HG02763 (cell line): ENCODE measurements at regions not wholly inside any gene's neighbourhood (a gene's known extent, or its start where the extent isn't known, plus 50 kb on each side); places are given as distances from the start of the nearest gene placed in this dataset.
"Not testable (repeated sequence)": the region's sequence is repeated elsewhere in the genome, so short reads cannot be mapped to it uniquely, and the experiment has no call there.

Experiments
- ATAC-seq: cut with Tn5 transposase; IDR thresholded peaks from one replicate; pipeline ENCODE4 v1.9.1; 2021; ENCODE audit warnings: mild to moderate bottlenecking, moderate library complexity; ENCODE audit not compliant: unreplicated experiment

GRCh38 chr3:194879126-194879877, 193.6 kb downstream of the FAM43A start:
- no peak for ATAC-seq

- no peak for ATAC-seq
These were observed 194.6 kb downstream of the FAM43A start for GRCh38 chr3:194879991-194880939.

GRCh38 chr3:194880940-194881925, 195.6 kb downstream of the FAM43A start:
- ATAC-seq = no peak

GRCh38 chr3:194884649-194885315, 199.1 kb downstream of the FAM43A start:
- no peak for ATAC-seq

GRCh38 chr3:194885766-194886165, 200.1 kb downstream of the FAM43A start:
- no peak for ATAC-seq

- ATAC-seq = no peak
These were observed 201.2 kb downstream of the FAM43A start for GRCh38 chr3:194886836-194887235.

- not testable (repeated sequence) for ATAC-seq
These were observed 202.4 kb downstream of the FAM43A start for GRCh38 chr3:194888062-194888461.

- ATAC-seq = no peak
These were observed 203.2 kb downstream of the FAM43A start for GRCh38 chr3:194888916-194889315.

GRCh38 chr3:194890091-194890490, 204.4 kb downstream of the FAM43A start:
- no peak for ATAC-seq

- ATAC-seq = no peak
These were observed 207.7 kb downstream of the FAM43A start for GRCh38 chr3:194893121-194893987.

- no peak for ATAC-seq
These were observed 208.9 kb downstream of the FAM43A start for GRCh38 chr3:194894538-194894937.

- no peak for ATAC-seq
These were observed 215.3 kb downstream of the FAM43A start for GRCh38 chr3:194900854-194901522.

- not testable (repeated sequence) for ATAC-seq
These were observed 217.8 kb downstream of the FAM43A start for GRCh38 chr3:194903447-194903846.

GRCh38 chr3:194904999-194905398, 219.3 kb downstream of the FAM43A start:
- not testable (repeated sequence) for ATAC-seq

- ATAC-seq = no peak
These were observed 220.0 kb downstream of the FAM43A start for GRCh38 chr3:194905696-194906095.

- ATAC-seq = no peak
These were observed 220.5 kb downstream of the FAM43A start for GRCh38 chr3:194906229-194906629.

GRCh38 chr3:194906970-194907629, 221.4 kb downstream of the FAM43A start:
- no peak for ATAC-seq

GRCh38 chr3:194907811-194908210, 222.1 kb downstream of the FAM43A start:
- ATAC-seq = no peak
